CD4-positive, alpha-beta T cell treated with Interleukin-4 for 4 hours (primary cell): ENCODE measurements at regions not wholly inside any gene's neighbourhood (a gene's known extent, or its start where the extent isn't known, plus 50 kb on each side); places are given as distances from the start of the nearest gene placed in this dataset.
"Not testable (repeated sequence)": the region's sequence is repeated elsewhere in the genome, so short reads cannot be mapped to it uniquely, and the experiment has no call there.

Experiments used
- DNase-seq: peaks from one replicate; pipeline ENCODE4 v3.0.0-alpha.2; 2020

GRCh38 chr13:32828711-32829110 is 187.5 kb upstream of the KL start:
- no peak for DNase-seq

GRCh38 chr13:32829269-32829668 is 187.0 kb upstream of the KL start:
- DNase-seq = no peak

GRCh38 chr13:32829676-32830335 is 186.4 kb upstream of the KL start:
- DNase-seq = no peak

GRCh38 chr13:32830336-32831031 is 185.7 kb upstream of the KL start:
- DNase-seq = no peak

GRCh38 chr13:32837307-32837972 is 178.8 kb upstream of the KL start:
- DNase-seq = no peak

GRCh38 chr13:32837973-32838927 is 178.0 kb upstream of the KL start:
- DNase-seq = no peak

GRCh38 chr13:32838945-32839344 is 177.3 kb upstream of the KL start:
- no peak for DNase-seq

- DNase-seq = no peak
Measured at GRCh38 chr13:32840113-32840512, 176.1 kb upstream of the KL start.

- DNase-seq = no peak
Measured at GRCh38 chr13:32840989-32841713, 175.1 kb upstream of the KL start.

- no peak for DNase-seq
Measured at GRCh38 chr13:32845952-32846950, 170.0 kb upstream of the KL start.

GRCh38 chr13:32847976-32848375 is 168.2 kb upstream of the KL start:
- DNase-seq = not testable (repeated sequence)

- no peak for DNase-seq
Measured at GRCh38 chr13:32849369-32849768, 166.9 kb upstream of the KL start.

- no peak for DNase-seq
Measured at GRCh38 chr13:32850316-32851052, 165.7 kb upstream of the KL start.

GRCh38 chr13:32851083-32852069 is 164.8 kb upstream of the KL start:
- DNase-seq = no peak

- DNase-seq = no peak
Measured at GRCh38 chr13:32852526-32852925, 163.7 kb upstream of the KL start.

GRCh38 chr13:32857077-32857476 is 159.1 kb upstream of the KL start:
- no peak for DNase-seq

- no peak for DNase-seq
Measured at GRCh38 chr13:32857689-32858088, 158.5 kb upstream of the KL start.

GRCh38 chr13:32859707-32860292 is 156.4 kb upstream of the KL start:
- no peak for DNase-seq

- no peak for DNase-seq
Measured at GRCh38 chr13:32861304-32861703, 154.9 kb upstream of the KL start.
